HEK293 (cell line): ENCODE measurements at regions not wholly inside any gene's neighbourhood (a gene's known extent, or its start where the extent isn't known, plus 50 kb on each side); places are given as distances from the start of the nearest gene placed in this dataset.

Experiments
- CTCF ChIA-PET: fragments of 350-600 bp; formaldehyde crosslinking; extraction: SDS; loops from one replicate; lab custom pipeline; 2021; ENCODE audit warnings: antibody characterized with exemption; lab: Yijun Ruan, JAX
- POLR2A ChIA-PET: fragments of 300-600 bp; formaldehyde crosslinking; extraction: SDS; loops from one replicate; lab custom pipeline; 2020; ENCODE audit warnings: antibody characterized with exemption, inconsistent platforms; lab: Yijun Ruan, JAX
- H3K27ac ChIP-seq: fragments of 200-500 bp; sonication (Bioruptor generic); 2 replicates; pipeline ENCODE4 v1.5.1; 2014; ENCODE audit warnings: low read depth, low read length, control low read depth, inconsistent platforms; ENCODE audit errors: extremely low read depth
- H3K36me3 ChIP-seq, 2 experiments: fragments of 200-500 bp in 1 of 2; sonication (Bioruptor generic) in 1 of 2; 1 replicate in 1 of 2; 2 replicates in 1 of 2; pipeline ENCODE4 v1.5.1; 2014 to 2017; ENCODE audit warnings: inconsistent platforms in 2 of 2, low read length in 2 of 2; ENCODE audit not compliant: control insufficient read depth in 2 of 2, insufficient read depth in 1 of 2
- H3K4me1 ChIP-seq: fragments of 200-500 bp; sonication (Bioruptor generic); 2 replicates; pipeline ENCODE4 v1.5.1; 2014; ENCODE audit warnings: mild to moderate bottlenecking, low read length, inconsistent platforms; ENCODE audit not compliant: control insufficient read depth, insufficient read depth
- H3K4me3 ChIP-seq: 2 replicates; pipeline ENCODE4 v1.5.1; 2011; ENCODE audit warnings: low read depth, mild to moderate bottlenecking, control low read depth, low read length, moderate library complexity
- H3K9me3 ChIP-seq: fragments of 200-500 bp; sonication (Bioruptor generic); 2 replicates; pipeline ENCODE4 v1.5.1; 2014; ENCODE audit warnings: low read depth, low read length, inconsistent platforms; ENCODE audit not compliant: control insufficient read depth, insufficient read depth
- BCL11B ChIP-seq: fragments of 450-650 bp; formaldehyde crosslinking; IDR thresholded peaks from 2 replicates; pipeline ENCODE4 v1.5.1; 2016; ENCODE audit warnings: low read depth, missing biosample characterization, missing genetic modification characterization
- EGR2 ChIP-seq: fragments of 450-650 bp; formaldehyde crosslinking; IDR thresholded peaks from 2 replicates; pipeline ENCODE4 v1.5.1; 2016; ENCODE audit warnings: low read depth, missing biosample characterization, missing genetic modification characterization
- FEZF1 ChIP-seq: fragments of 450-650 bp; formaldehyde crosslinking; IDR thresholded peaks from 2 replicates; pipeline ENCODE4 v1.5.1; 2016; ENCODE audit warnings: missing biosample characterization, missing genetic modification characterization
- GLIS1 ChIP-seq: fragments of 450-650 bp; formaldehyde crosslinking; IDR thresholded peaks from 2 replicates; pipeline ENCODE4 v1.5.1; 2016; ENCODE audit warnings: missing biosample characterization, missing genetic modification characterization
- KLF9 ChIP-seq: fragments of 450-650 bp; formaldehyde crosslinking; IDR thresholded peaks from 2 replicates; pipeline ENCODE4 v1.5.1; 2016; ENCODE audit warnings: missing biosample characterization, missing genetic modification characterization, low read depth
- PRDM1 ChIP-seq: fragments of 450-650 bp; formaldehyde crosslinking; IDR thresholded peaks from 2 replicates; pipeline ENCODE4; 2016; ENCODE audit warnings: missing biosample characterization, missing genetic modification characterization
- SETDB1 ChIP-seq: IDR thresholded peaks from one replicate; pipeline ENCODE4 v1.6.1; 2017; ENCODE audit warnings: mild to moderate bottlenecking, low read length, moderate library complexity, mixed read lengths; ENCODE audit not compliant: insufficient read length
- ZNF169 ChIP-seq: fragments of 450-650 bp; formaldehyde crosslinking; IDR thresholded peaks from 2 replicates; pipeline ENCODE4 v1.5.1; 2016; ENCODE audit warnings: missing biosample characterization, missing genetic modification characterization
- ZNF174 ChIP-seq: fragments of 450-650 bp; formaldehyde crosslinking; IDR thresholded peaks from 2 replicates; pipeline ENCODE4 v1.5.0; 2017; ENCODE audit warnings: missing biosample characterization, mild to moderate bottlenecking, missing genetic modification characterization
- ZNF2 ChIP-seq: fragments of 450-650 bp; formaldehyde crosslinking; IDR thresholded peaks from 2 replicates; pipeline ENCODE4 v1.5.1; 2016; ENCODE audit warnings: missing biosample characterization, missing genetic modification characterization
- ZNF266 ChIP-seq: fragments of 450-650 bp; formaldehyde crosslinking; IDR thresholded peaks from 2 replicates; pipeline ENCODE4 v1.5.1; 2016; ENCODE audit warnings: missing biosample characterization, missing genetic modification characterization, low read depth
- ZNF302 ChIP-seq: fragments of 450-650 bp; formaldehyde crosslinking; IDR thresholded peaks from 2 replicates; pipeline ENCODE4 v1.5.1; 2016; ENCODE audit warnings: missing biosample characterization, missing genetic modification characterization, low read depth
- ZNF530 ChIP-seq: fragments of 450-650 bp; formaldehyde crosslinking; IDR thresholded peaks from 2 replicates; pipeline ENCODE4 v1.5.1; 2016; ENCODE audit warnings: low read depth, missing biosample characterization, missing genetic modification characterization
- ZNF660 ChIP-seq: fragments of 450-650 bp; IDR thresholded peaks from 2 replicates; pipeline ENCODE4 v1.5.1; 2018; ENCODE audit warnings: missing biosample characterization, mild to moderate bottlenecking, missing genetic modification characterization
- ZNF747 ChIP-seq: fragments of 450-650 bp; formaldehyde crosslinking; IDR thresholded peaks from 2 replicates; pipeline ENCODE4 v1.5.1; 2016; ENCODE audit warnings: missing biosample characterization, missing genetic modification characterization
- ZNF768 ChIP-seq: fragments of 450-650 bp; formaldehyde crosslinking; IDR thresholded peaks from 2 replicates; pipeline ENCODE4 v1.5.1; 2018; ENCODE audit warnings: missing biosample characterization, mild to moderate bottlenecking, missing genetic modification characterization
- ZNF837 ChIP-seq: fragments of 450-650 bp; formaldehyde crosslinking; IDR thresholded peaks from 2 replicates; pipeline ENCODE4 v1.5.1; 2016; ENCODE audit warnings: missing biosample characterization, missing genetic modification characterization
- ZSCAN30 ChIP-seq: fragments of 450-650 bp; IDR thresholded peaks from 2 replicates; pipeline ENCODE4 v1.5.1; 2018; ENCODE audit warnings: missing biosample characterization, mild to moderate bottlenecking, missing genetic modification characterization, moderate library complexity
- TF ChIP-seq, protein P1 (sequence below): sonication (generic); formaldehyde crosslinking; IDR thresholded peaks from 2 replicates; pipeline ENCODE4 v1.8.1; 2022; ENCODE audit warnings: mild to moderate bottlenecking, moderate library complexity, missing genetic modification reagents
- TF ChIP-seq, protein P2 (sequence below): fragments of 450-650 bp; formaldehyde crosslinking; IDR thresholded peaks from 2 replicates; pipeline ENCODE4 v1.5.1; 2016; ENCODE audit warnings: missing biosample characterization, missing genetic modification characterization
- TF ChIP-seq, protein P3 (sequence below): fragments of 450-650 bp; formaldehyde crosslinking; IDR thresholded peaks from 2 replicates; pipeline ENCODE4 v1.5.1; 2016; ENCODE audit warnings: missing biosample characterization, missing genetic modification characterization
- TF ChIP-seq, protein P4 (sequence below): fragments of 450-650 bp; formaldehyde crosslinking; IDR thresholded peaks from 2 replicates; pipeline ENCODE4 v1.5.1; 2016; ENCODE audit warnings: missing biosample characterization, missing genetic modification characterization
- TF ChIP-seq, protein P5 (sequence below): fragments of 450-650 bp; formaldehyde crosslinking; IDR thresholded peaks from 2 replicates; pipeline ENCODE4 v1.5.0; 2017; ENCODE audit warnings: missing biosample characterization, missing genetic modification characterization, borderline replicate concordance

DNA sequence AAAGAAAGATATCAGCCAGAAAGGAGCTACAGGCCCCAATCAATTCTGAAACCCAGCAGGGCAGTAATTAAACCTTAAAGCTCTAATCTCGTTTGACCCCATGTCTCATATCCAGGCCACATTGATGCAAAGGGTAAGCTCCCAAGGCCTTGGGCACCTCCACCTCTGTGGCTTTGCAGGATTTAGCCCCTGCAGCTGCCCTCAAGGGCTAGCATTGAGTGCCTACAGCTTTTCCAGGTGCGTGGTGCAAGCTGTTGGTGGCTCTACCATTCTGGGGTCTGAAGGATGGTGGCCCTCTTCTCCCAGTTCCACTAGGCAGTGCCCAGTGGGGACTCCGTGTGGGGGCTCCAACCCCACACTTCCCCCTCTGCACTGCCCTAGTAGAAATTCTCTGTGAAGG lies 429.9 kb downstream of the NPHP4 start:
- Histone ChIP-seq H3K9me3 (no peaks in the 10 kb centered on the region), H3K36me3 (no peaks in the 10 kb centered on the region), H3K27ac (no peak overlapping the region), H3K4me3 (no peak overlapping the region), H3K4me1 (no peaks in the 10 kb centered on the region)
- ChIA-PET CTCF (no interaction called here), POLR2A (no interaction called here)
- TF ChIP-seq, protein P1, sequence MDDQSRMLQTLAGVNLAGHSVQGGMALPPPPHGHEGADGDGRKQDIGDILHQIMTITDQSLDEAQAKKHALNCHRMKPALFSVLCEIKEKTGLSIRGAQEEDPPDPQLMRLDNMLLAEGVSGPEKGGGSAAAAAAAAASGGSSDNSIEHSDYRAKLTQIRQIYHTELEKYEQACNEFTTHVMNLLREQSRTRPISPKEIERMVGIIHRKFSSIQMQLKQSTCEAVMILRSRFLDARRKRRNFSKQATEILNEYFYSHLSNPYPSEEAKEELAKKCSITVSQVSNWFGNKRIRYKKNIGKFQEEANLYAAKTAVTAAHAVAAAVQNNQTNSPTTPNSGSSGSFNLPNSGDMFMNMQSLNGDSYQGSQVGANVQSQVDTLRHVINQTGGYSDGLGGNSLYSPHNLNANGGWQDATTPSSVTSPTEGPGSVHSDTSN (CRISPR knock-in tag) = no peak
- TF ChIP-seq, protein P2, sequence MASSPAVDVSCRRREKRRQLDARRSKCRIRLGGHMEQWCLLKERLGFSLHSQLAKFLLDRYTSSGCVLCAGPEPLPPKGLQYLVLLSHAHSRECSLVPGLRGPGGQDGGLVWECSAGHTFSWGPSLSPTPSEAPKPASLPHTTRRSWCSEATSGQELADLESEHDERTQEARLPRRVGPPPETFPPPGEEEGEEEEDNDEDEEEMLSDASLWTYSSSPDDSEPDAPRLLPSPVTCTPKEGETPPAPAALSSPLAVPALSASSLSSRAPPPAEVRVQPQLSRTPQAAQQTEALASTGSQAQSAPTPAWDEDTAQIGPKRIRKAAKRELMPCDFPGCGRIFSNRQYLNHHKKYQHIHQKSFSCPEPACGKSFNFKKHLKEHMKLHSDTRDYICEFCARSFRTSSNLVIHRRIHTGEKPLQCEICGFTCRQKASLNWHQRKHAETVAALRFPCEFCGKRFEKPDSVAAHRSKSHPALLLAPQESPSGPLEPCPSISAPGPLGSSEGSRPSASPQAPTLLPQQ (tag by site-specific recombination) = no peak
- TF ChIP-seq ZNF837 (tag by site-specific recombination) (no peak), ZNF266 (tag by site-specific recombination) (no peak), KLF9 (tag by site-specific recombination) (no peak), ZNF169 (tag by site-specific recombination) (no peak), EGR2 (tag by site-specific recombination) (no peak), GLIS1 (tag by site-specific recombination) (no peak), SETDB1 (no peak), PRDM1 (tag by site-specific recombination) (no peak)
- TF ChIP-seq, protein P3, sequence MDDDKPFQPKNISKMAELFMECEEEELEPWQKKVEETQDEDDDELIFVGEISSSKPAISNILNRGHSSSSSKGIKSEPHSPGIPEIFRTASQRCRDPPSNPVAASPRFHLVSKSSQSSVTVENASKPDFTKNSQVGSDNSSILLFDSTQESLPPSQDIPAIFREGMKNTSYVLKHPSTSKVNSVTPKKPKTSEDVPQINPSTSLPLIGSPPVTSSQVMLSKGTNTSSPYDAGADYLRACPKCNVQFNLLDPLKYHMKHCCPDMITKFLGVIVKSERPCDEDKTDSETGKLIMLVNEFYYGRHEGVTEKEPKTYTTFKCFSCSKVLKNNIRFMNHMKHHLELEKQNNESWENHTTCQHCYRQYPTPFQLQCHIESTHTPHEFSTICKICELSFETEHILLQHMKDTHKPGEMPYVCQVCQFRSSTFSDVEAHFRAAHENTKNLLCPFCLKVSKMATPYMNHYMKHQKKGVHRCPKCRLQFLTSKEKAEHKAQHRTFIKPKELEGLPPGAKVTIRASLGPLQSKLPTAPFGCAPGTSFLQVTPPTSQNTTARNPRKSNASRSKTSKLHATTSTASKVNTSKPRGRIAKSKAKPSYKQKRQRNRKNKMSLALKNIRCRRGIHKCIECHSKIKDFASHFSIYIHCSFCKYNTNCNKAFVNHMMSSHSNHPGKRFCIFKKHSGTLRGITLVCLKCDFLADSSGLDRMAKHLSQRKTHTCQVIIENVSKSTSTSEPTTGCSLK (tag by site-specific recombination) = no peak
- TF ChIP-seq, protein P4, sequence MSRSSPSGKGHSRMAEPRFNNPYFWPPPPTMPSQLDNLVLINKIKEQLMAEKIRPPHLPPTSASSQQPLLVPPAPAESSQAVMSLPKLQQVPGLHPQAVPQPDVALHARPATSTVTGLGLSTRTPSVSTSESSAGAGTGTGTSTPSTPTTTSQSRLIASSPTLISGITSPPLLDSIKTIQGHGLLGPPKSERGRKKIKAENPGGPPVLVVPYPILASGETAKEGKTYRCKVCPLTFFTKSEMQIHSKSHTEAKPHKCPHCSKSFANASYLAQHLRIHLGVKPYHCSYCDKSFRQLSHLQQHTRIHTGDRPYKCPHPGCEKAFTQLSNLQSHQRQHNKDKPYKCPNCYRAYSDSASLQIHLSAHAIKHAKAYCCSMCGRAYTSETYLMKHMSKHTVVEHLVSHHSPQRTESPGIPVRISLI = no peak

DNA sequence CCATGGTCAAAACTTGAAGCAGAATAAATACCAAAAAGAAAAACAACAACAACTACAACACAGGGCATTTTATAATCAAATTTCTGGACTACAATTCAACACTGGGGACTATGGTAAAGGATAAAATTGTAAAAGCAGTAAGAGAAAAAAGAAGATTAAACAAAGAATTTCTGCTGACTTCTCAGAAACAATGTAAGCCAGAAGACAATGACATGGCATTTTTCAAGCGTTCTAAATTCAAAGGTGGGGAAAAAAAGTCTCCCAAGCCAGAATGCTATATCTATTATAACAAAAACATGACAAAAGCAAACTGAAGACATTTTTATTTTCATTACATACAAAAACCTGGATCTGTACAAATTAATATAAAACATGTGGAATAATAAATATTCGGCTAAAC lies 433.1 kb downstream of the NPHP4 start:
- H3K9me3 ChIP-seq = no peaks in the 10 kb centered on the region
- POLR2A ChIA-PET = no interaction called here
- no peaks in the 10 kb centered on the region for H3K36me3 ChIP-seq
- no peak overlapping the region for H3K4me3 ChIP-seq
- H3K27ac ChIP-seq = no peak overlapping the region
- CTCF ChIA-PET = no interaction called here
- TF ChIP-seq ZSCAN30 (no peak), ZNF768 (tag by site-specific recombination) (no peak), ZNF302 (tag by site-specific recombination) (no peak)
- H3K4me1 ChIP-seq = no peaks in the 10 kb centered on the region

DNA sequence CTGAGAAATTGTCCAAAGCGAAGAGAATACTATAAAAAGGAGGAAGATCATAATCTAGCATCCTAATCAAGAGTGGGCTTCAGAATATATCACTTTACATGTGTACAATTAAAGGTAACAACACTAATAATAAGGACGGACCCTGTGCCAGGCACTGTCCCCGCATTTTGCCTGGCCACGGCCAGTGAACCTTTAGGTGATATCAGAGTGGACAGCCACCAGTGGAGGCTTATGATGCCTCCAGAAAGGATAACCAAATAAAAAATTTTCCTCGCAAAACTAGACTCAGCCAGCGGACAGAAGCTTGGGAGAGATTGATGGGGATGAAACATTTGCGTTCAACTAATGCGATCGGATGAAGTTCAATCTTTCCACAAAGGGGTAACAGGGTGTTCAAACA lies 436.4 kb downstream of the NPHP4 start:
- Histone ChIP-seq H3K4me3 (no peak overlapping the region), H3K9me3 (no peaks in the 10 kb centered on the region), H3K27ac (no peak overlapping the region), H3K36me3 (no peaks in the 10 kb centered on the region), H3K4me1 (no peaks in the 10 kb centered on the region)
- ChIA-PET CTCF (interaction anchor here (0.5 kb wide), 1 partner anchor 323 kb away, joined by 5 read pairs; no protein-coding TSS in a partner anchor), POLR2A (no interaction called here)
- TF ChIP-seq, protein P5, sequence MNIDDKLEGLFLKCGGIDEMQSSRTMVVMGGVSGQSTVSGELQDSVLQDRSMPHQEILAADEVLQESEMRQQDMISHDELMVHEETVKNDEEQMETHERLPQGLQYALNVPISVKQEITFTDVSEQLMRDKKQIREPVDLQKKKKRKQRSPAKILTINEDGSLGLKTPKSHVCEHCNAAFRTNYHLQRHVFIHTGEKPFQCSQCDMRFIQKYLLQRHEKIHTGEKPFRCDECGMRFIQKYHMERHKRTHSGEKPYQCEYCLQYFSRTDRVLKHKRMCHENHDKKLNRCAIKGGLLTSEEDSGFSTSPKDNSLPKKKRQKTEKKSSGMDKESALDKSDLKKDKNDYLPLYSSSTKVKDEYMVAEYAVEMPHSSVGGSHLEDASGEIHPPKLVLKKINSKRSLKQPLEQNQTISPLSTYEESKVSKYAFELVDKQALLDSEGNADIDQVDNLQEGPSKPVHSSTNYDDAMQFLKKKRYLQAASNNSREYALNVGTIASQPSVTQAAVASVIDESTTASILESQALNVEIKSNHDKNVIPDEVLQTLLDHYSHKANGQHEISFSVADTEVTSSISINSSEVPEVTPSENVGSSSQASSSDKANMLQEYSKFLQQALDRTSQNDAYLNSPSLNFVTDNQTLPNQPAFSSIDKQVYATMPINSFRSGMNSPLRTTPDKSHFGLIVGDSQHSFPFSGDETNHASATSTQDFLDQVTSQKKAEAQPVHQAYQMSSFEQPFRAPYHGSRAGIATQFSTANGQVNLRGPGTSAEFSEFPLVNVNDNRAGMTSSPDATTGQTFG (tag by site-specific recombination) = no peak
- TF ChIP-seq ZNF530 (tag by site-specific recombination) (no peak), ZNF660 (tag by site-specific recombination) (no peak), ZNF174 (tag by site-specific recombination) (no peak), ZNF747 (no peak), FEZF1 (tag by site-specific recombination) (no peak), SETDB1 (no peak), ZNF2 (tag by site-specific recombination) (no peak), BCL11B (tag by site-specific recombination) (no peak)
